ENCODE measurements at regions not wholly inside any gene's neighbourhood (a gene's known extent, or its start where the extent isn't known, plus 50 kb on each side); places are given as distances from the start of the nearest gene placed in this dataset.

GRCh38 chr2:180842461-180842860 lies 137.9 kb upstream of the UBE2E3 start:
- TF ChIP-seq, protein P1, sequence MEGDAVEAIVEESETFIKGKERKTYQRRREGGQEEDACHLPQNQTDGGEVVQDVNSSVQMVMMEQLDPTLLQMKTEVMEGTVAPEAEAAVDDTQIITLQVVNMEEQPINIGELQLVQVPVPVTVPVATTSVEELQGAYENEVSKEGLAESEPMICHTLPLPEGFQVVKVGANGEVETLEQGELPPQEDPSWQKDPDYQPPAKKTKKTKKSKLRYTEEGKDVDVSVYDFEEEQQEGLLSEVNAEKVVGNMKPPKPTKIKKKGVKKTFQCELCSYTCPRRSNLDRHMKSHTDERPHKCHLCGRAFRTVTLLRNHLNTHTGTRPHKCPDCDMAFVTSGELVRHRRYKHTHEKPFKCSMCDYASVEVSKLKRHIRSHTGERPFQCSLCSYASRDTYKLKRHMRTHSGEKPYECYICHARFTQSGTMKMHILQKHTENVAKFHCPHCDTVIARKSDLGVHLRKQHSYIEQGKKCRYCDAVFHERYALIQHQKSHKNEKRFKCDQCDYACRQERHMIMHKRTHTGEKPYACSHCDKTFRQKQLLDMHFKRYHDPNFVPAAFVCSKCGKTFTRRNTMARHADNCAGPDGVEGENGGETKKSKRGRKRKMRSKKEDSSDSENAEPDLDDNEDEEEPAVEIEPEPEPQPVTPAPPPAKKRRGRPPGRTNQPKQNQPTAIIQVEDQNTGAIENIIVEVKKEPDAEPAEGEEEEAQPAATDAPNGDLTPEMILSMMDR (IDR thresholded peaks at IDR 0.05): no peak
- no peak for TF ChIP-seq POLR2A (IDR thresholded peaks at IDR 0.05)
